Lower lobe of right lung (tissue), 2 donors: ENCODE measurements at regions not wholly inside any gene's neighbourhood (a gene's known extent, or its start where the extent isn't known, plus 50 kb on each side); places are given as distances from the start of the nearest gene placed in this dataset.
"Not testable (repeated sequence)": the region's sequence is repeated elsewhere in the genome, so short reads cannot be mapped to it uniquely, and the experiment has no call there.

Experiments used
- ATAC-seq, 2 donors: fragments of 200-7000 bp; cut with Tn5 transposase; one replicate each; pipeline ENCODE4 v1.9.1; 2020 to 2022; ENCODE audit warnings: mild to moderate bottlenecking in 2 of 2, moderate library complexity in 2 of 2
- DNase-seq: peaks from one replicate; pipeline ENCODE4 v3.0.0-alpha.2; 2020
- H3K27ac ChIP-seq: fragments of 200-600 bp; one replicate; pipeline ENCODE4 v1.8.0; 2022
- H3K27me3 ChIP-seq: fragments of 200-600 bp; one replicate; pipeline ENCODE4 v1.8.0; 2022; ENCODE audit warnings: low read depth
- H3K36me3 ChIP-seq: fragments of 200-600 bp; one replicate; pipeline ENCODE4 v1.8.0; 2022; ENCODE audit warnings: mild to moderate bottlenecking
- H3K4me1 ChIP-seq: fragments of 200-600 bp; one replicate; pipeline ENCODE4 v1.8.0; 2022
- H3K4me3 ChIP-seq: fragments of 200-600 bp; one replicate; pipeline ENCODE4 v1.8.0; 2022; ENCODE audit warnings: mild to moderate bottlenecking
- H3K9me3 ChIP-seq: fragments of 200-600 bp; one replicate; pipeline ENCODE4 v1.8.0; 2022
- intact Hi-C: fragments of 100-400 bp; cut with DNase I; formaldehyde crosslinking; loops from one replicate; pipeline ENCODE4 v1.11.0; 2022
- TF ChIP-seq, protein P1 (sequence below): fragments of 200-600 bp; IDR thresholded peaks from one replicate; pipeline ENCODE4 v1.8.0; 2022; ENCODE audit warnings: antibody characterized with exemption, mild to moderate bottlenecking
- donor health status: DM: no; HTN: yes; CAD: no; lungs with severe emphysema.

- intact Hi-C loops, H3K27me3 ChIP-seq, H3K27ac ChIP-seq, H3K4me1 ChIP-seq, H3K4me3 ChIP-seq, DNase-seq, ATAC-seq, H3K9me3 ChIP-seq, H3K36me3 ChIP-seq: not testable (repeated sequence)
Measured at GRCh38 chr7:38331853-38332595, 58.6 kb upstream of the TARP start.

DNA sequence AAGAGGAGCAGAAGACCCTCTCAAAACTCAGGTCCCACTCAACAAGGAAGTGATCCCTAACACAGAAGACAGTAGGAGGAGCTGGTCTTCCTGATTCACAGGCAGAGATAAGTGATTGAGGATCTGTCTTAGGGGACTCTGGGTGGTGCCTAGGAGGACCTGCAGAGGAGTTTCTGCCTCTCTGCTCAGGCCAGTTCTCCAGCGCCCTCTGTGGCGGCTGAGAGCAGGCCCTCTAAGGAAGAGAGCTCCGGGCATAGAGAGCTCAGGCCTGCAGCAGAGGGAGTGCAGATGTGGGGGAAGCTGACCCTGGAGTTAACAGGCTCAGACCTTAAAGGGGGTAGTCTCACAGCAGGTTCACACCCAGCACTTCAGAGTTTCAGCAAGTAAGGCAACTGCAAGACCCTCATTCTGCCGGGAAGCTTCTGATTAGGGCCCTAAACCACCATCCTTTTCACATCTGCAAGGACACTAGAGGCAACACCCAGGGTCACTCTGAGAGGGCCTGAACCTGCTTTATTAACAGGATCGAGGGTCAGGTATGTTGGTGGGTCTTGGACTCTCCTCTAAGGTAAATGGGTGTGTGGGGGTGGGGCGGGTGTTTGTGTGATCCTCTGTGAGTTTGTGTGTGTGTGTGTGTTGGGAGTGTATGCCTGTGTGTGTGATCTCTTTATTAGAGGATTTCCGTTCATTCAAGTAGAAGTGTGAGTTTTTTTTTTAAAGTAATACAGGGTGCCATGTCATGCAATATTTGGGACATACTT, 57.6 kb upstream of the TARP start:
- no peaks in the 10 kb centered on the region for H3K27me3 ChIP-seq

DNA sequence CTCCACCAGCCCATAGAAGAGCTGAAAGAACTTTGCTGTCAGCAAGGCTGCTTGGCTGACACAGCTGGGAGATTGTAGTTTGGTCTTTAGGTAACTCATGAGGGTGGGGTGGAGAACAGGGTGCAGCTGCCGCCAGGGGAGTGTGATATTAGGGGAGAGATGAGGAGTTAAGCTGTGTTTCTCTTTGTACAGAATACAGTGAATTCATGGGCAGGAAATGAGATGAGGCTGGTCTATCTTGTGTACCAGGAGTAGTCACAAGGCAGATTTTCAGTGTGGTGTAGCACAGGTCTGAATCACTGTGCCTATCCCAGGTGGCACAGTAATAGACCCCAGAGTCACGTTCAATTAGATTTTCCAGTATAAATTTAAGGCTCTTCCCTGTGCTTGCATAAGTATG, 56.6 kb upstream of the TARP start:
- Histone ChIP-seq H3K36me3 (no peaks in the 10 kb centered on the region), H3K9me3 (no peaks in the 10 kb centered on the region), H3K4me3 (no peak overlapping the region), H3K27me3 (no peaks in the 10 kb centered on the region), H3K4me1 (no peaks in the 10 kb centered on the region), H3K27ac (no peak overlapping the region)
- TF ChIP-seq, protein P1, sequence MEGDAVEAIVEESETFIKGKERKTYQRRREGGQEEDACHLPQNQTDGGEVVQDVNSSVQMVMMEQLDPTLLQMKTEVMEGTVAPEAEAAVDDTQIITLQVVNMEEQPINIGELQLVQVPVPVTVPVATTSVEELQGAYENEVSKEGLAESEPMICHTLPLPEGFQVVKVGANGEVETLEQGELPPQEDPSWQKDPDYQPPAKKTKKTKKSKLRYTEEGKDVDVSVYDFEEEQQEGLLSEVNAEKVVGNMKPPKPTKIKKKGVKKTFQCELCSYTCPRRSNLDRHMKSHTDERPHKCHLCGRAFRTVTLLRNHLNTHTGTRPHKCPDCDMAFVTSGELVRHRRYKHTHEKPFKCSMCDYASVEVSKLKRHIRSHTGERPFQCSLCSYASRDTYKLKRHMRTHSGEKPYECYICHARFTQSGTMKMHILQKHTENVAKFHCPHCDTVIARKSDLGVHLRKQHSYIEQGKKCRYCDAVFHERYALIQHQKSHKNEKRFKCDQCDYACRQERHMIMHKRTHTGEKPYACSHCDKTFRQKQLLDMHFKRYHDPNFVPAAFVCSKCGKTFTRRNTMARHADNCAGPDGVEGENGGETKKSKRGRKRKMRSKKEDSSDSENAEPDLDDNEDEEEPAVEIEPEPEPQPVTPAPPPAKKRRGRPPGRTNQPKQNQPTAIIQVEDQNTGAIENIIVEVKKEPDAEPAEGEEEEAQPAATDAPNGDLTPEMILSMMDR: no peak
- ATAC-seq: peak; percentile 28 to 30
- DNase-seq: no peak
- intact Hi-C loops: no loop called here

More for the DNA sequence above, 57.6 kb upstream of the TARP start:
- intact Hi-C loops: no loop called here
- Histone ChIP-seq H3K9me3 (no peaks in the 10 kb centered on the region), H3K27ac (no peak overlapping the region), H3K36me3 (no peaks in the 10 kb centered on the region), H3K4me3 (no peak overlapping the region), H3K4me1 (peaks cover 4% of the 10 kb centered on the region)
- DNase-seq (no peak), ATAC-seq (no peak)
- TF ChIP-seq, protein P1: no peak

DNA sequence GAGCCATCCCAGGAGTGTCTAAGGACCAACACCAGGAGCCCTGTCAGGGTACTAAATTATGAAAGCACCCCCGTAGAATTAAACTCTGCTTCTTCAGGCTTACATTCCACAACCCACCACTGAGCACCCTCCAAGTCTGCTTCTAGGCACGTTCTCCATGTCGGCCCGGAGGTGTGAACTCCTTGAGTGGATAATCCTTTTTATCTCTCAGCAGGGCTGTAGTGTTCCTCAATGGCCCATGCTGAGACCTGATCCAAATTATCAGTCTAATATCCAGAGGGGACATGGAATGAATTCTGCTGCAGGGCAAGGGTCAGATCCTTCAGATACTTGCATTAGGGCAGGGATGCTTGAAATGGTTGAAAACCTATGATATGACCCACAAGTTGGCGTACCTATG, 55.9 kb upstream of the TARP start:
- no peaks in the 10 kb centered on the region for H3K4me1 ChIP-seq
- no peaks in the 10 kb centered on the region for H3K27me3 ChIP-seq
- DNase-seq (no peak), ATAC-seq (no peak)
- H3K4me3 ChIP-seq: no peak overlapping the region
- no peak overlapping the region for H3K27ac ChIP-seq
- no peaks in the 10 kb centered on the region for H3K9me3 ChIP-seq
- no peaks in the 10 kb centered on the region for H3K36me3 ChIP-seq
- TF ChIP-seq, protein P1: no peak
- intact Hi-C loops: no loop called here

GRCh38 chr7:38328814-38329213, 55.4 kb upstream of the TARP start:
- intact Hi-C loops: no loop called here

More at GRCh38 chr7:38328814-38329213, 55.4 kb upstream of the TARP start:
- DNase-seq (no peak), ATAC-seq (no peak)
- H3K9me3 ChIP-seq: no peaks in the 10 kb centered on the region
- H3K4me3 ChIP-seq: no peak overlapping the region
- no peak overlapping the region for H3K27ac ChIP-seq
- no peaks in the 10 kb centered on the region for H3K27me3 ChIP-seq
- no peaks in the 10 kb centered on the region for H3K4me1 ChIP-seq
- TF ChIP-seq, protein P1: no peak
- H3K36me3 ChIP-seq: no peaks in the 10 kb centered on the region
